NCI-H1105 treated with DMSO at 0.1 percent for 48 hours (cell line): ENCODE measurements at regions not wholly inside any gene's neighbourhood (a gene's known extent, or its start where the extent isn't known, plus 50 kb on each side); places are given as distances from the start of the nearest gene placed in this dataset.

Source experiments
- DNase-seq: peaks from one replicate; lab custom pipeline; 2025; lab: John Stamatoyannopoulos, UW

DNA sequence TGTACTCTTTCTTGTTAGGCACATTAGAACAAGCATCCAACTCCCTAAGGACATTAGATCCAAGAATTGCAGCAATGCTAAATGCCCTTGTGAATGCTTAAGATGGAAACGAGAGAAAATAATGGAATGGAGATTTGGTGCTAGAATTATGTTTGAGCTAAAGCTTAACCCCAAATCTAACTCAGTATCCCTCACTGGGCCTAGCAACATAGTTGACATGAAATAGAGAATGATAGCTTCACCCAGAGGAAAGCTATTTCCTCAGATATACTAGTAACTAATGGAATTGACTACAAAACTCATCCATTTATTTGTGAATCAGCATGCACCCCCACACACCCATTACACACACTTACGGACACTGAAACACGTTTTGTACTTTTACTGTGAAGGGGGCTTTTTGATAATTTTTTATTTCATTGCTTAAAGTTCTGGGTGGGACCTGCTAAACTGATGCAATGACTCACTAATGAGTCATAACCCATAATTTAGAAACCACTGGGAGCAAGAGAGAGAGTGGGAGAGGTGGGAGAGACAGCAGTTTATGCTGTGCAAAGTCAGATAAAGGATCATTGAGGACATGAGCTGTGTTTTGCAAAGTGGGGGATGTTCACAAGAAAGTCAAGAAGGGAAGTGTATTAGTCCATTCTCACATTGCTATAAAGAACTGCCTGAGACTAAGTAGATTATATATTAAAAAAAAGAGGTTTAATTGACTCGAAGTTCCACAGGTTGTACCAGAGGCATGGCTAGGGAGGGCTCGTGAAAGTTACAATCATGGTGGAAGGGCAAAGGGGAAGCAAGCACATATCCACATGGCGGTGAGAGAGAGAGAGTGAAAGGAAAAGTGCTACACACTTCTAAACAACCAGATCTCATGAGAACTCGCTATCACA is 382.7 kb downstream of the SFMBT2 start:
- no peak for DNase-seq

DNA sequence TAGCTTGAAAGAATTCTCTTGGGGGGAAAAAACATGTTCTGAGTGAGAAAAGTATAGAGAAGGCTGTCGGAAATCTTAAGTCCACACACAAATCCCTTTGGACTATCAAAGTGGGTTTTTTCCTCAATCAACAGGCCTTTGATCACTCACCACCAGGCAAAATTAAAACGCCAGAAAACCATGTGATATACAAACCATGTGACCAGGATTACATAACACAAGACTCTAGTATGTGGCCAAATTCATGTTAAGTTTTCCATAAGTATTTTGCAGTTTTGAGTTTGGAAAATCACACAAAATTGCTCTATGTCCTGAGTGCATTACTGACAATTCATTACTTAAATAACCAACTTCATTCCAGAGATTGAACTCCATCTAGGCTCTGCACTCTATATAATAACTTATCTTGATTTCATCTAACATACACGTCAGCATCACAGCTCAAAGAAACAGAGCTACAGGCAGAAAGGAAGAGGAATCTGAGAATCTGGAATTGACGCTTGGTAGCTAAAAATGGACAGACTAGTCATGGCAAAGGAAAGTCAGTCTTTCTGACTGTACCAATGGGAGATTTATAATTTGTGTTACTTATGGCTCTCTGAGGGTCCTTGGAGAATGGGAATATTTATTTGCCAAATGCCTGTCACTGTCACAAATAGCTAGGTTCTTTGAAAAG is 383.5 kb downstream of the SFMBT2 start:
- no peak for DNase-seq

DNA sequence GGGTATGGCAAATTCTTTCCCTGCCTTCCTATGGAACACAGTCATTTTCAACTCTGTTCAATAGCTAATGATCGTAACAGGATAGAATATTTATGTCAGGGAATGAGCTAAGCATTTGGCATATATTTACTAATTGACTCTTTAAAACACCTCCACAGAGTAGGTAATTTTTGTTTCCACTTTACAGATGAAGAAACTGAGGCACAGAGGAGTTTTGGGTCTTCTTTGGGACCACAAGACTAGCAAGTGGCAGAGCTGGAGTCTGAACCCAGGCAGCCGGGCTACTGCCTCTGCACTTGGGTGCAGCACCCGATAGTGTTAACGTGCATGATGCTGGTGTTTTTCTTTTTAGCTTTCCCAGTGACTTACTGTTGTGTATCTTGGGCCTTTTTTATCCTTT is 384.0 kb downstream of the SFMBT2 start:
- DNase-seq, result no peak

DNA sequence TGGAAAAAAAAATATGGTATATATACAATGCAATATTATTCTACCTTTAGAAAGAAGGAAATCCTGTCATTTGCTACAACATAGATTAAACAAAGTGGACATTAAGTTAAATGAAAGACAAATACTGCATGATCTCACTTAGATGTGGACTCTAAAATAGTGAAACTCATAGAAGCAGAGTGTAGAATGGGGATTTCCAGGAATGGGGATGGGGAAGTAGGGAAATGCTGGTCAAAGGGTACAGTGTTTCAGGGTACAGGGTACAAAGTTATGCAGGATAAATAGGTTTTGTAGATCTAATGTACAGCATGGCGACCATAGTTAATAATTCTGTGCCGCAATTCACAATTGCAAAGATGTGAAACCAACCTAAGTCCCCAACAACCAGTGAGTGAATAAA is 385.5 kb downstream of the SFMBT2 start:
- DNase-seq, result no peak

DNA sequence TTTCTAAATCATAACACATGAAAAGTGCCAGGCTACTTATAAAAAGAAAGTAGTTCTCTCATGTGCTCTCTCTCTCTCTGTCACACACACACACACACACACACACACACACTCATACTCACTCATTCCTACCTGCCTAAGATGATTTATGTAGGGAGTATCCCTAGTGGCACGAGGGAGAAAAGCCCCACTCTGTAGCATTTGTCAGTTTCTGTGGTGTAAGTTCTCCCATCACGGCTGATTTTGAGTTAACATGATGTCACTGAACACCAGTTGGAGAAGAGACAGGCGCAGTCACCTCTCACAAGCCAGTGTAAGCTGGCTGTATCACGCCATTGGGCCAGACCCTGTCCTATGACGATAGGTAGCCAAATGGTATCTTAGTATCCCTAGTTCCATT is 395.4 kb downstream of the SFMBT2 start:
- no peak for DNase-seq

DNA sequence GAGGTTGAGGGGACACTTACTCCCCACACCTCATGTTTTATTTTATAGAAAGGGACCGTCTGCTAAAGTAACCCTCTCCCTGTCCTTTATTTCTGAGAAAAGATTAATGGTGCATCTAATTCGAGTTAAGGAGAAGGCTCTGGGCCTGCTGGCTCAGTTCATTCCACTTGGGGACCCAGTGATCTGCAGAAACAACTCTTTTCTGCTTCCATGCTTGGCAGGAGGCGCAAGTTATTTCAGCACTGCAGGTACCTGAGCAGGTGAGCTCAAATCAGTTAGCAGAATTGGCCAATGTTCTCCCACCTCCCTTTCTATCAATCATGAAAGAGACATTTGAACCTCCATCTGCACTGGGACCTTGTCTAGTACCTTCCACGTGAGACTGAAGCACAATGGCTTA is 396.1 kb downstream of the SFMBT2 start:
- no peak for DNase-seq

DNA sequence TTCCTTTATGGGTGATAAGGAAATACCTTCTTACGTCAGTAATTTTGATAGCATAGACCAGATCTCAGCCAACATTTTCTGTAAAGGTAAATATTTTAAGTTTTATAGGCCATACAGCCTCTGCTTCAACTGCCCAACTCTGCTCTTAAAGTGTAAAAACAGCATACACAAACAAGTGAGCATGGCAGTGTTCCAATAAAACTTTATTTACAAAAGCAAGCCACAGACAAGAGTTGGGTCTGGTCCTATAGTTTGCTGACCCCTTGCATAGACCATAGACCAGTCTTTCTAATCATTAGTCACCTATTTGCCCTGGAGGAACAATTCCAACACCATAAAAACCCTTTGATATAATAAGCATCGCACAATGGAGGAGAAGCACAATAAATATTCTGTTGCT is 398.8 kb downstream of the SFMBT2 start:
- DNase-seq, result no peak

DNA sequence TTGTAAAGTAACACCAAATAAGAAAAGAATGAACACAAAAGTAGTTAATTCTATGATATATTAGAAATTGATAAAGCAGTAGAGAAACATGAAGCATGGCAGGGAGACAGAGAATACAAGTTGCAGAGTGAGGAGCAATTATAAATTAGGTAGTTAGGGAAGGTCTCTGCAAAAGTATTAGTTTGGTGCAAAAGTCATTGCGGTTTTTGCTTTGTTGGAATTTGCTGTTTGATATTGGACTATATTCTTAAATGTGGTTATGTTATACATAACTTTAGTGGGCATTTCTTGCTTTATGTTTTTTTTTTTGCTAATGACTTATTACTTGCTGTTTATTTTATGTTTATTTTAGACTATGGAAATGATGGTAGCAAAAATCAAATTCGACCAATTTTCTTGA is 402.2 kb downstream of the SFMBT2 start:
- DNase-seq, result no peak

DNA sequence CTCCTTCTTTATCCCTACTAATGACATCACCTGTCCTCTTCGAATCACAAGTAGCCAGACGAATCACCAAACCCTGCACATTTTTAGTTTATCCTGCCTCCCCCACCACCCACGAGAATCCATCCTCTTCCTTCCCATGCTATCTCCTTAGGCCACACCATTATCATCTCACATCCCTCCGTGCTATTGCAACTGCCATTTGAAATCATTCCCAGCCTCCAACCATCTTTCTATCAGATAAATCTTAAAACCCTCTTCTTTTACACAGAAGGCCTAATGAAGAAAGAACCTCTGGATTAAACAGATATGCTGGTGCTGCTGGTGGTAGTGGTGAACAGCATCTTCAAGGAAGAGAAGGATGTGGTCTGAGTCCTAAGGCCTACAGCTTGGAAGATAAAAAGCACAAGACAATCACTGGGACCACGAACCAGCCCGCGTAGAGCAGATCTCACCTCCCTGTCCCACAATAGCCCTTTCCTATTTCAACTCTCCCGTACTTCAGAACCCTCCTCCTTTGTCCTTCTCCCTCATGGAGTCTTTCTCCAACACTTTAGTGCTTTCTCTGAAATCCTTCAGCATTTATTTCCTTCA is 403.1 kb downstream of the SFMBT2 start:
- no peak for DNase-seq

DNA sequence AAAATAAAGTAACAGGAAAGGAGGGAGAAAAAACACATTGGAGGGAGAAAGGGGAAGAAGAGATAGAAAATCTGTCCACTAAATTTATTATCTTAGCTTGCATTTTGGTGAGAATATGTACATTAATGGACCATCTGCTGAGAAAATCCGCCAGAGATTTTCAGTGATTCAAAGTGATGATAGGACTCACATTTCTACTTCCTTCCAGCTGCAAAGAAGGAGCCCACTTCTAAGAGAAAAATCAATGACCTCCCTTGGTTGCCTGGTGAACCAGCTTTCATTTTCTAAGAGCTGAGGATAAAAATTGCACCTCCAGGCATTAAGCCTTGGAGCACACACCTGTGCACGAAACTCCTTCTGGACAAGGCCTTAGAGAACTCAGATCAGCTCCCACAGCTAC is 404.3 kb downstream of the SFMBT2 start:
- no peak for DNase-seq

DNA sequence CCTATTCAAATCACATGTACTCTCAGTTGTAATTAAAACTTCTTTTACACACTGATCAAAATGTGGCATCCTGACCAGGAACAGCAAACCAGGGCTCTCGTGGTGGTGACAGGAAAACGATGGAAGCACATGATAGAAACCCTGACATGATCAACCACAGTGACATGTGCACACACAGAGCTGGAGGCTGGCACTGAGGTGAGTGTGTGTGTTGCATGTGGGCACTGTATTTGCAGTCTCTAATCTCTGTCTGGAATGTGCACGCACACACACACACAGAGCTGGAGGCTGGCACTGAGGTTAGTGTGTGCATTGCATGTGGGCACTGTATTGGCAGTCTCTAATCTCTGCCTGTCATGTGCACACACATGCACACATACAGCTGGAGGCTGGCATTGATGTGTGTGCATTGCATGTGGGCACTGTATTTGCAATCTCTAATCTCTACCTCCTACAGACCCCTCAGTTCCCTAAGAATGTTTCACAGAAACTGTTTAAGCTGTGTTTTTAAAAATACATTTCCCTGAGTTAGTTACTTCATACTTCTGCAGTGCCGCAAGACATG is 406.9 kb downstream of the SFMBT2 start:
- DNase-seq, result no peak

DNA sequence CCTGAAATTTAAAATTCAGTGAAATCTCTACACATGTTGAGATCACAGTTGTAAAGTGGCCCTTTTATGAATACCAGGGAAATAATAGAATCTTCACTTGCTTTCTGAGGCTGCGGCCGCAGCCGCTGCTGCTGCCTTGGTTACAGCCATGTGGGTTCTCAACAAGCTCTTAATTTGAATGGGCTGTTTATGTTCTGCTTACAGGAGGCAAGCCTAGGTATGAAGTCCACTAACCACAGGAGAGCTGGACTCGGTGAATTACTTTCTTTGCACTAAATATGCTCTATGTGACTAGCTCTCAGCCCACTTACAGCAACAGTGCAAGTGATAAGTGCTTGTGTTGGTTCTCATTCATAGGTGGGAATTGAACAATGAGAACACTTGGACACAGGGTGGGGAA is 410.8 kb downstream of the SFMBT2 start:
- no peak for DNase-seq

DNA sequence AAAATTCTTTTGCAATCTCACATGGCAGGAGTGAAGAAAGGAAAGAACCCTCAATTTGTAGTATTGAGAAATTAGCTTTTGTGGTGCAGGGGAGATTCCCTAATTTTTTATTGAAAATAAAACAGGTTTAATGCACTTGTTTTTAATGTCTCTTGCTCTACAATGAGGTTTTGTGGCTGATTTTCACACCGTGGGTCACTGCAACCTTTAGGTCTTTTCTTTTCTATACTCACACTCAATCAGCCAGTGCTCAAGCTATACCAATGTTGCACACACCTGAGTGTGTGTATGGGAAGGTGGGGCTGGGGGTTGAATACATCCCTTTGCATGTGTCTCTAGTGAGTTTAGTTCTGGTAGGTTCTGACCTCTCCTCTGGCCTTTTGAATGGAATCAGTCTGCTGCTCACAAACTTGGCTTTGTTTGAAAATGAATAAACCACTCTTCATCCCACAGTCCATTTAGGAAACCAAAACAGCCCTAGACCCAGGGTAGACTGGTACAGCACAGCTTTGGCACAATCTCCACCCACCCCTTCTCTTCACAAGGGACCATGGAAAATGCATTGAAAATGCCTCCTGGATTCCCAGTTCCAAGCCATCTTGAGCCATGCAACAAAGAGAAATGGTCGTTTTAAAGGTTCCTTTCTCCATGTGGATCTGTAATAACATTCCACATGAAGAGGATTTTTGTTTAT is 411.5 kb downstream of the SFMBT2 start:
- DNase-seq, result no peak

DNA sequence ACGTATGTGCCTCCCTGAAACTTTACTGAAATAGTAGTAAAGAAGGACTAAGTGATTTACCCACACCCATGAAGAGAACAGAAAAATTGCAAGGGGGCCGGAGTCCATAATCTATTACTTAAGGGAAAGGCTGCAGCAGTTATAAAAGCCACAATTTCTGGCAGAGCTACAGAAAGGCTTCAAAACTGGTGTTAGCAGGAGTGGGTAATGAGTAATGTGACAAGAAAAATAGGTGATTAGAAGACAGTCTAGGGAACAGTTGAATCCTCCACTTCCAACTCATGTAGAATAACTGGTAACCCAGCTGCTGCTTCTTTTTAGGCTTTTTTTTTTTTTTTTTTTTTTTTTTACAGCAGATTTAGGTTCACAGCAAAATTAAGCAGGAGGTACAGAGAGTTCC is 413.3 kb downstream of the SFMBT2 start:
- DNase-seq, result no peak

DNA sequence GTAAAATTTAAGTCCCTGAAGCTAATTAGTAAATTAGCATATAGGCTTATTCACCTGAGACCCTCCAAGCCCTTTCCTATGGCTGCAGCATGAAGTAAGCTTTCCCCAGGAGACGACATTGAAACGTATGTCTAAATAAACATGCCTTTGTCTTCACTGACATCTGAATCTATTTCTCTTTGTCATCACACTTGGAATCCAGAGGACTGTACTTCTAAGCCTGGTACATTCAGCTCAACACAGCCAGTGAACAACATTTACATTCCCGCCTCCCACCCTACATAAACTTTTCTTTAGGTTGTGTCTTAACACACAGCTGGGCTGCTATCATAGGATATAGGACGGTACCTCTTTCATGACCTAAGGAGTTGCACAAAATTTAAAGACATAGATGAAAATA is 414.4 kb downstream of the SFMBT2 start:
- DNase-seq, result no peak

DNA sequence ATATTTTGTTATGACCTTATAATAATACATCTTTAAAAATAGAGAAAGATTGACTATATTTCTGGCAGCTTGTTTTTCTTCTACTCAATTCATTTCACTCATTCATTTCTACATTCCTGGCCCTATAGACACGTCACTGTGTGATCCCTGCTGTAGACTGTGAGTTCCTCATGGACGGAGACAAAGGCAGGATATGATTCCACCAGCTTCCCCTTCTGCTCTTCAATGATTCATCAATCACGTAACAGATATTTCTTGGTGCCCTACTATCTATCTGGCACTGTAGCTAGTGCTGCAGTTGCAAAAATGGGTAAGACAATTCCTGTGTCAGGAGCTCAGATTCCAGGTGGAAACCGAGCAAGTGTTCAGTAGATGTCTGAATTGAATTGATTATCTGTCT is 415.0 kb downstream of the SFMBT2 start:
- DNase-seq, result no peak

DNA sequence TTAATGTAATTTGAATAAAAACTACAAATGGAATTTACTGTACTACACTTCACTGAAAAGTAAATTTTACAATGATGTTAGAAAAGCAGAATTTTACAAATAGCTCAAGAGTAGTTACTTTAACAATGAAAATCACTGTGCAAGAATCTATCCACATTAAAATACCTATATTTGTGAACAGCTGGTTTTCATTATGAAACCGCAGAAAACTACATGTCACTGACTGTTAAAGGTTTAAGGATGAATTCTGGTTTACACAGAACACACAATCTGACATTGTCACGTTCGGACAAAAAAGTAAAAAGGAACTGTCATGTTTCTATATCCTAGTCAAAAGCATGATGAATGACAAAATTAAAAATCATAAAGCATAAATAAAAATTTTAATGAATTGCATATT is 415.3 kb upstream of the PRKCQ start:
- DNase-seq, result no peak

DNA sequence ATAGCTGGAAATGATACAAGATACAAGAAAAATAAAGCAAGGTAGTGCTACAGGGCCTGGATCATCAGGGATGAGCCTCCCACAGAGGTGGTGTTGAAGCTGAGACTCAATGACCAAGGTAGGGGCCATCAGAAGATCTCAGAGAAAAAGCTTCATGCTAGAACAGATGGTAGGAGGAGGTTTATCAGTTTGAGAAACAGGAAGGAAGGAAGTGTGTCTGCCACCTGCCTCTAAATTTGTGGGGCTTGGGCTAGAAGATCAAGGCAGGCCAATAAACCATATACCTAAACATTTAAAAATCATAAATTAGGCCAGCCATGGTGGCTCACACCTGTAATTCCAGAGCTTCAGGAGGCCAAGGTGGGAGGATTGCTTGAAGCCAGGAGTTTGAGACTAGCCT is 410.8 kb upstream of the PRKCQ start:
- DNase-seq, result no peak

DNA sequence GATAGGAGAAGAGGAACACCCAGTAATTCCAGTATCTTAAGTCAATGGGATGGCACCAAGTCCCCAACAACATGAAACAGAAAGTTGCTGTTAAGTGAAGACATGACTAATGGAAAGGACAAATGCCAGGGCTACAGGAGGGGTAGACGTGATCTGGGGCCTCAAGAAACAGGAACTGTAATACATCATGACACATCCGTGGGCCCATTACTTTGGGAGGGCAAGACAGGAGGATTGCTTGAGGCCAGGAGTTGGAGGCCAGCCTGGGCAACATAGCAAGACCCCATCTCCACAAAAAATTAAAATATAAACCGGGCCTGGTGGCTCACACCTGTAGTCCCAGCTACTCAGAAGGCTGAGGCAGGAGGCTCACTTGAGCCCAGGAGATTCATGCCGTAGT is 408.6 kb upstream of the PRKCQ start:
- no peak for DNase-seq

DNA sequence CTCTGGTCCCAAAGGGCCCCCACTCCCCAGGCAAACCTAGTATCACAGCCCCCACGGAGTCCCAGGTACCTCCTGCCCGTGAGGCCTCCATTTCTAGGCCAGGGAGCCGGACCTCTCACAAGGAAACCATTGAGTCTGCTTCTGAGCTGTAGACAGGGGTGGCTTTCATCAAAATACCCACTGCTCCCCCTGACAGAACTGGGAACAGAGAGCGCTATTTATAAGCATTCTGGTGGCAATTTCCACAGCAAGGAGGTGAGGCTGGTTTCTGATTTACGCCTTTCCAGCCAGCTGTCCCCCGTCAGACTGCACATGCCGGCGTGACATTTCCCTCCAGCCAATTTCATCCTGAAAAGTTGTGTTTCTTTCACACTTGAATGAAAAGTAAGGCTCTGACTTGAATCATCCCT is 407.5 kb upstream of the PRKCQ start:
- DNase-seq, result no peak

DNA sequence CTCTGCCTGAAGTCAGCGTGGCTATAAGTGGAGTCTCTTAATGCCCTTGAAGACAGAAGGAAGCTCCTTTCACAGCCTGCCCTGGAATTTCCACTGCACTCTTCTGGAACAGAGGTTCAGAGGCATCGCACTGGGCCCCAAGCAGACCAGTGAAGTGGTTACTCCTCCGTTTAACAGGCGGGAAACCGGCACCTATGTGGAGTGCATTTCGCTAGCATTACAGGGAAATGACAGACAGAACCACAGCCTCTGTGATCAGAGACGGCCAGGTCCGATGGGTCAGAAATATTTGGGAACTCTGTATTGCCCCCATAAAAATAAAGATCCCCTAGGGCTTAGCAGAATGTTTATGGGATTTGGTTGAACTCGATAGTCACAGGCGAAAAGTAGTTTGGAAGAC is 406.9 kb upstream of the PRKCQ start:
- DNase-seq, result no peak

DNA sequence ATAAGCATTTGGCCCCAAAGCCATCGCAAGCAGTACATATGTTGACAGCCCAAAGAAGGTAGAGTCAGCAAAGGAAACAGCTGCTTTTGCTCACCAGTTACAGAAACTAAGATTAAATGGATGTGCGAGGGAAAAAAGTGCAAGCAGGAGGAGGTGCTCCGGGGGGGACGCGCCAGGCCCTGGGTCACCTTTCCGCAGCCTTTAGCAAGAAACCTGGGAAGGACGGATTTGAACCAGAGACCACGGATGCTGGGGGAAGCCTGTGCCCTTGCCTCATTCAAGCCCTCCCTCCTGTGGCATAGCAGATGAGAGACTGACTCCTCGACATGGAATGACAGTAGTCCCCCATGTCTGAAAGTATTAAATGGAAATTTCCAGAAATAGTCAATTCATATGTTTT is 405.6 kb upstream of the PRKCQ start:
- no peak for DNase-seq
